ENCODE measurements at regions not wholly inside any gene's neighbourhood (a gene's known extent, or its start where the extent isn't known, plus 50 kb on each side); places are given as distances from the start of the nearest gene placed in this dataset.

DNA sequence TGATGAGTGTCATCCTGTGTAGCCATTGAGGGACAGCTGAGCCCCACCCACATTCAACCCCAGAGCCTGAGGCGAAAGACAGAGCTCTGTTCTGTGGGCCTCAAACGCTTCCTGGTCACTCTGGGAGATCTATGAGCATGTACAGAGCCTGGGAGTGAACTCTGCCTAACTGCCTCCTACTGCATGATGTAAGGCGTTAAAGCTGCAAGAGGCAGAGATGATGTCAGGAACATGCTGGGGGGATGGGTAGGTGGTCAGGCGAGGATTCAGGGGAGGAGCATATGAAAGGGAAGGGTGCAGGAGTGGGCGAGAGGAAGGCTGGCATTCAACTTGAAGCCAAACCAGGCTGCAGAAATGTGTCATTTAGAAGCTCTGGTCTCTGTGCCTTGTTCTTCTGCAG lies 181.0 kb downstream of the TFCP2L1 start:
- TF ChIP-seq EZH2 (IDR thresholded peaks at IDR 0.05; ENCODE audit: borderline replicate concordance, insufficient read depth, low read depth, low read length, poor library complexity, severe bottlenecking): no peak
- TF ChIP-seq, protein P1, sequence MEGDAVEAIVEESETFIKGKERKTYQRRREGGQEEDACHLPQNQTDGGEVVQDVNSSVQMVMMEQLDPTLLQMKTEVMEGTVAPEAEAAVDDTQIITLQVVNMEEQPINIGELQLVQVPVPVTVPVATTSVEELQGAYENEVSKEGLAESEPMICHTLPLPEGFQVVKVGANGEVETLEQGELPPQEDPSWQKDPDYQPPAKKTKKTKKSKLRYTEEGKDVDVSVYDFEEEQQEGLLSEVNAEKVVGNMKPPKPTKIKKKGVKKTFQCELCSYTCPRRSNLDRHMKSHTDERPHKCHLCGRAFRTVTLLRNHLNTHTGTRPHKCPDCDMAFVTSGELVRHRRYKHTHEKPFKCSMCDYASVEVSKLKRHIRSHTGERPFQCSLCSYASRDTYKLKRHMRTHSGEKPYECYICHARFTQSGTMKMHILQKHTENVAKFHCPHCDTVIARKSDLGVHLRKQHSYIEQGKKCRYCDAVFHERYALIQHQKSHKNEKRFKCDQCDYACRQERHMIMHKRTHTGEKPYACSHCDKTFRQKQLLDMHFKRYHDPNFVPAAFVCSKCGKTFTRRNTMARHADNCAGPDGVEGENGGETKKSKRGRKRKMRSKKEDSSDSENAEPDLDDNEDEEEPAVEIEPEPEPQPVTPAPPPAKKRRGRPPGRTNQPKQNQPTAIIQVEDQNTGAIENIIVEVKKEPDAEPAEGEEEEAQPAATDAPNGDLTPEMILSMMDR (IDR thresholded peaks at IDR 0.05): no peak

Data from B cell (primary cell).